ENCODE measurements at regions not wholly inside any gene's neighbourhood (a gene's known extent, or its start where the extent isn't known, plus 50 kb on each side); places are given as distances from the start of the nearest gene placed in this dataset.

DNA sequence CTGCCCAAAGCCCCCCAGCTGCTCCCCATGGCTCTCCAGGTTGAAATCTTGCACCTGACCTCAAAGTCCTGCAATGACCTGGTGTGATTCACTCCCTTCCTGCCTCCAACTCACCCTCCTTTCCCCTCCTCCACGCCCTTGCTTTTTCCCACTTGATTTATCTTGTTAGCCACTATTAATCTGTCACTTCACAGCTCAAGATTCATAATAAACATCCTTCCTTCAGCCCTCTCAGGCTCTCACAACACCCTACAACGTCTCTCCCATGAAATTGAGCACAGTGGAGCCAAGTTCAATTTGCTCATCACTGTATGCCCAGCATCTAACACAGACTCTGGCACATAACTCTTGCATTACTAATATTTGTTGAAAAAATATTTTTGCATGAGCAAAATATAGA lies 85.6 kb upstream of the SLC35G4 start:
- TF ChIP-seq PHB2 (IDR thresholded peaks at IDR 0.05; ENCODE audit: partially characterized antibody) (no peak), ZNF317 (CRISPR knock-in tag; IDR thresholded peaks at IDR 0.05) (no peak), MAFF (IDR thresholded peaks at IDR 0.05; ENCODE audit: low read depth, low read length) (no peak), ZIK1 (CRISPR knock-in tag; IDR thresholded peaks at IDR 0.05; ENCODE audit: borderline replicate concordance, low read depth) (no peak), RCOR2 (CRISPR knock-in tag; IDR thresholded peaks at IDR 0.05) (no peak), HNRNPLL (IDR thresholded peaks at IDR 0.05; ENCODE audit: low read depth, low read length, poor library complexity, severe bottlenecking) (no peak), ZNF326 (CRISPR knock-in tag; IDR thresholded peaks at IDR 0.05; ENCODE audit: borderline replicate concordance) (no peak)
- TF ChIP-seq, protein P1, sequence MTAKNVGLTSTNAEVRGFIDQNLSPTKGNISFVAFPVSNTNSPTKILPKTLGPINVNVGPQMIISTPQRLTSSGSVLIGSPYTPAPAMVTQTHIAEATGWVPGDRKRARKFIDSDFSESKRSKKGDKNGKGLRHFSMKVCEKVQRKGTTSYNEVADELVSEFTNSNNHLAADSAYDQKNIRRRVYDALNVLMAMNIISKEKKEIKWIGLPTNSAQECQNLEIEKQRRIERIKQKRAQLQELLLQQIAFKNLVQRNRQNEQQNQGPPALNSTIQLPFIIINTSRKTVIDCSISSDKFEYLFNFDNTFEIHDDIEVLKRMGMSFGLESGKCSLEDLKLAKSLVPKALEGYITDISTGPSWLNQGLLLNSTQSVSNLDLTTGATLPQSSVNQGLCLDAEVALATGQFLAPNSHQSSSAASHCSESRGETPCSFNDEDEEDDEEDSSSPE (CRISPR knock-in tag; IDR thresholded peaks at IDR 0.05): no peak
- TF ChIP-seq, protein P2, sequence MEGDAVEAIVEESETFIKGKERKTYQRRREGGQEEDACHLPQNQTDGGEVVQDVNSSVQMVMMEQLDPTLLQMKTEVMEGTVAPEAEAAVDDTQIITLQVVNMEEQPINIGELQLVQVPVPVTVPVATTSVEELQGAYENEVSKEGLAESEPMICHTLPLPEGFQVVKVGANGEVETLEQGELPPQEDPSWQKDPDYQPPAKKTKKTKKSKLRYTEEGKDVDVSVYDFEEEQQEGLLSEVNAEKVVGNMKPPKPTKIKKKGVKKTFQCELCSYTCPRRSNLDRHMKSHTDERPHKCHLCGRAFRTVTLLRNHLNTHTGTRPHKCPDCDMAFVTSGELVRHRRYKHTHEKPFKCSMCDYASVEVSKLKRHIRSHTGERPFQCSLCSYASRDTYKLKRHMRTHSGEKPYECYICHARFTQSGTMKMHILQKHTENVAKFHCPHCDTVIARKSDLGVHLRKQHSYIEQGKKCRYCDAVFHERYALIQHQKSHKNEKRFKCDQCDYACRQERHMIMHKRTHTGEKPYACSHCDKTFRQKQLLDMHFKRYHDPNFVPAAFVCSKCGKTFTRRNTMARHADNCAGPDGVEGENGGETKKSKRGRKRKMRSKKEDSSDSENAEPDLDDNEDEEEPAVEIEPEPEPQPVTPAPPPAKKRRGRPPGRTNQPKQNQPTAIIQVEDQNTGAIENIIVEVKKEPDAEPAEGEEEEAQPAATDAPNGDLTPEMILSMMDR (CRISPR knock-in tag; IDR thresholded peaks at IDR 0.05): no peak
- TF ChIP-seq, protein P3, sequence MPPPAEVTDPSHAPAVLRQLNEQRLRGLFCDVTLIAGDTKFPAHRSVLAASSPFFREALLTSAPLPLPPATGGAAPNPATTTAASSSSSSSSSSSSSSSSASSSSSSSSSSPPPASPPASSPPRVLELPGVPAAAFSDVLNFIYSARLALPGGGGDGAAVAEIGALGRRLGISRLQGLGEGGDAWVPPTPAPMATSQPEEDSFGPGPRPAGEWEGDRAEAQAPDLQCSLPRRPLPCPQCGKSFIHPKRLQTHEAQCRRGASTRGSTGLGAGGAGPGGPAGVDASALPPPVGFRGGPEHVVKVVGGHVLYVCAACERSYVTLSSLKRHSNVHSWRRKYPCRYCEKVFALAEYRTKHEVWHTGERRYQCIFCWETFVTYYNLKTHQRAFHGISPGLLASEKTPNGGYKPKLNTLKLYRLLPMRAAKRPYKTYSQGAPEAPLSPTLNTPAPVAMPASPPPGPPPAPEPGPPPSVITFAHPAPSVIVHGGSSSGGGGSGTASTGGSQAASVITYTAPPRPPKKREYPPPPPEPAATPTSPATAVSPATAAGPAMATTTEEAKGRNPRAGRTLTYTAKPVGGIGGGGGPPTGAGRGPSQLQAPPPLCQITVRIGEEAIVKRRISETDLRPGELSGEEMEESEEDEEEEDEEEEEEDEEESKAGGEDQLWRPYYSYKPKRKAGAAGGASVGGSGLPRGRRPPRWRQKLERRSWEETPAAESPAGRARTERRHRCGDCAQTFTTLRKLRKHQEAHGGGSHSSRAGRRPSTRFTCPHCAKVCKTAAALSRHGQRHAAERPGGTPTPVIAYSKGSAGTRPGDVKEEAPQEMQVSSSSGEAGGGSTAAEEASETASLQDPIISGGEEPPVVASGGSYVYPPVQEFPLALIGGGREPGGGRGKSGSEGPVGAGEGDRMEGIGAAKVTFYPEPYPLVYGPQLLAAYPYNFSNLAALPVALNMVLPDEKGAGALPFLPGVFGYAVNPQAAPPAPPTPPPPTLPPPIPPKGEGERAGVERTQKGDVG (CRISPR knock-in tag; IDR thresholded peaks at IDR 0.05; ENCODE audit: borderline replicate concordance): no peak
- TF ChIP-seq, protein P4, sequence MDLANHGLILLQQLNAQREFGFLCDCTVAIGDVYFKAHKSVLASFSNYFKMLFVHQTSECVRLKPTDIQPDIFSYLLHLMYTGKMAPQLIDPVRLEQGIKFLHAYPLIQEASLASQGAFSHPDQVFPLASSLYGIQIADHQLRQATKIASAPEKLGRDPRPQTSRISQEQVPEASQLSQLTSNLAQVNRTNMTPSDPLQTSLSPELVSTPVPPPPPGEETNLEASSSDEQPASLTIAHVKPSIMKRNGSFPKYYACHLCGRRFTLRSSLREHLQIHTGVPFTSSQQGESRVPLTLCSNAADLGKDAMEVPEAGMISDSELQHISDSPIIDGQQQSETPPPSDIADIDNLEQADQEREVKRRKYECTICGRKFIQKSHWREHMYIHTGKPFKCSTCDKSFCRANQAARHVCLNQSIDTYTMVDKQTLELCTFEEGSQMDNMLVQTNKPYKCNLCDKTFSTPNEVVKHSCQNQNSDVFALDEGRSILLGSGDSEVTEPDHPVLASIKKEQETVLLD (CRISPR knock-in tag; IDR thresholded peaks at IDR 0.05; ENCODE audit: low read depth): no peak
- TF ChIP-seq, protein P5, sequence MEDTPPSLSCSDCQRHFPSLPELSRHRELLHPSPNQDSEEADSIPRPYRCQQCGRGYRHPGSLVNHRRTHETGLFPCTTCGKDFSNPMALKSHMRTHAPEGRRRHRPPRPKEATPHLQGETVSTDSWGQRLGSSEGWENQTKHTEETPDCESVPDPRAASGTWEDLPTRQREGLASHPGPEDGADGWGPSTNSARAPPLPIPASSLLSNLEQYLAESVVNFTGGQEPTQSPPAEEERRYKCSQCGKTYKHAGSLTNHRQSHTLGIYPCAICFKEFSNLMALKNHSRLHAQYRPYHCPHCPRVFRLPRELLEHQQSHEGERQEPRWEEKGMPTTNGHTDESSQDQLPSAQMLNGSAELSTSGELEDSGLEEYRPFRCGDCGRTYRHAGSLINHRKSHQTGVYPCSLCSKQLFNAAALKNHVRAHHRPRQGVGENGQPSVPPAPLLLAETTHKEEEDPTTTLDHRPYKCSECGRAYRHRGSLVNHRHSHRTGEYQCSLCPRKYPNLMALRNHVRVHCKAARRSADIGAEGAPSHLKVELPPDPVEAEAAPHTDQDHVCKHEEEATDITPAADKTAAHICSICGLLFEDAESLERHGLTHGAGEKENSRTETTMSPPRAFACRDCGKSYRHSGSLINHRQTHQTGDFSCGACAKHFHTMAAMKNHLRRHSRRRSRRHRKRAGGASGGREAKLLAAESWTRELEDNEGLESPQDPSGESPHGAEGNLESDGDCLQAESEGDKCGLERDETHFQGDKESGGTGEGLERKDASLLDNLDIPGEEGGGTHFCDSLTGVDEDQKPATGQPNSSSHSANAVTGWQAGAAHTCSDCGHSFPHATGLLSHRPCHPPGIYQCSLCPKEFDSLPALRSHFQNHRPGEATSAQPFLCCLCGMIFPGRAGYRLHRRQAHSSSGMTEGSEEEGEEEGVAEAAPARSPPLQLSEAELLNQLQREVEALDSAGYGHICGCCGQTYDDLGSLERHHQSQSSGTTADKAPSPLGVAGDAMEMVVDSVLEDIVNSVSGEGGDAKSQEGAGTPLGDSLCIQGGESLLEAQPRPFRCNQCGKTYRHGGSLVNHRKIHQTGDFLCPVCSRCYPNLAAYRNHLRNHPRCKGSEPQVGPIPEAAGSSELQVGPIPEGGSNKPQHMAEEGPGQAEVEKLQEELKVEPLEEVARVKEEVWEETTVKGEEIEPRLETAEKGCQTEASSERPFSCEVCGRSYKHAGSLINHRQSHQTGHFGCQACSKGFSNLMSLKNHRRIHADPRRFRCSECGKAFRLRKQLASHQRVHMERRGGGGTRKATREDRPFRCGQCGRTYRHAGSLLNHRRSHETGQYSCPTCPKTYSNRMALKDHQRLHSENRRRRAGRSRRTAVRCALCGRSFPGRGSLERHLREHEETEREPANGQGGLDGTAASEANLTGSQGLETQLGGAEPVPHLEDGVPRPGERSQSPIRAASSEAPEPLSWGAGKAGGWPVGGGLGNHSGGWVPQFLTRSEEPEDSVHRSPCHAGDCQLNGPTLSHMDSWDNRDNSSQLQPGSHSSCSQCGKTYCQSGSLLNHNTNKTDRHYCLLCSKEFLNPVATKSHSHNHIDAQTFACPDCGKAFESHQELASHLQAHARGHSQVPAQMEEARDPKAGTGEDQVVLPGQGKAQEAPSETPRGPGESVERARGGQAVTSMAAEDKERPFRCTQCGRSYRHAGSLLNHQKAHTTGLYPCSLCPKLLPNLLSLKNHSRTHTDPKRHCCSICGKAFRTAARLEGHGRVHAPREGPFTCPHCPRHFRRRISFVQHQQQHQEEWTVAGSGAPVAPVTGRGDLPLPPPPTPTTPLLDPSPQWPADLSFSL (CRISPR knock-in tag; IDR thresholded peaks at IDR 0.05): no peak
- TF ChIP-seq, protein P6, sequence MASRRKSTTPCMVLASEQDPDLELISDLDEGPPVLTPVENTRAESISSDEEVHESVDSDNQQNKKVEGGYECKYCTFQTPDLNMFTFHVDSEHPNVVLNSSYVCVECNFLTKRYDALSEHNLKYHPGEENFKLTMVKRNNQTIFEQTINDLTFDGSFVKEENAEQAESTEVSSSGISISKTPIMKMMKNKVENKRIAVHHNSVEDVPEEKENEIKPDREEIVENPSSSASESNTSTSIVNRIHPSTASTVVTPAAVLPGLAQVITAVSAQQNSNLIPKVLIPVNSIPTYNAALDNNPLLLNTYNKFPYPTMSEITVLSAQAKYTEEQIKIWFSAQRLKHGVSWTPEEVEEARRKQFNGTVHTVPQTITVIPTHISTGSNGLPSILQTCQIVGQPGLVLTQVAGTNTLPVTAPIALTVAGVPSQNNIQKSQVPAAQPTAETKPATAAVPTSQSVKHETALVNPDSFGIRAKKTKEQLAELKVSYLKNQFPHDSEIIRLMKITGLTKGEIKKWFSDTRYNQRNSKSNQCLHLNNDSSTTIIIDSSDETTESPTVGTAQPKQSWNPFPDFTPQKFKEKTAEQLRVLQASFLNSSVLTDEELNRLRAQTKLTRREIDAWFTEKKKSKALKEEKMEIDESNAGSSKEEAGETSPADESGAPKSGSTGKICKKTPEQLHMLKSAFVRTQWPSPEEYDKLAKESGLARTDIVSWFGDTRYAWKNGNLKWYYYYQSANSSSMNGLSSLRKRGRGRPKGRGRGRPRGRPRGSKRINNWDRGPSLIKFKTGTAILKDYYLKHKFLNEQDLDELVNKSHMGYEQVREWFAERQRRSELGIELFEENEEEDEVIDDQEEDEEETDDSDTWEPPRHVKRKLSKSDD (CRISPR knock-in tag; IDR thresholded peaks at IDR 0.05; ENCODE audit: low read depth): no peak
